ENCODE measurements at regions not wholly inside any gene's neighbourhood (a gene's known extent, or its start where the extent isn't known, plus 50 kb on each side); places are given as distances from the start of the nearest gene placed in this dataset.

DNA sequence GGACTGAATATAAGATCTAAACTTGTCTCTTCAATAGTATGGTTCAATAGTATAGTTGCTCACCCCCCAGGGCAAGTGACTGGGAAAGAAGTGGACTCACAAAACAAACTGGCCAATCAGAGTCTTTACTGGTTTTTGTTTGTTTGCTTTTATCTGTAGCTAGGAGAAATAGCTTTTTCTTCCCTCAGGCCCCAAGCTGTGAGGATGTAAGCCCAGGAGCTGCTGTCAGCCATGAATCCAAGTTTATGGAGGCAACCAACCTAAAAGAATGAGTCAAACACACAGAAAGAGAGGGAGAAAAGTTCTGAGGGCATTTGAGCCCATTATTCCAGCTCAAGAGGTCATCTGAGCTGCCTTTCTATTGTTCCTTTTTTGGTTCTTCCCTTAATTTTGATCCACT lies 375.3 kb downstream of the BCAT1 start:
- TF ChIP-seq POLR2AphosphoS5 (IDR thresholded peaks at IDR 0.05) (no peak), POLR2A (IDR thresholded peaks at IDR 0.05) (no peak), EP300 (IDR thresholded peaks at IDR 0.05) (no peak)
- TF ChIP-seq, protein P1, sequence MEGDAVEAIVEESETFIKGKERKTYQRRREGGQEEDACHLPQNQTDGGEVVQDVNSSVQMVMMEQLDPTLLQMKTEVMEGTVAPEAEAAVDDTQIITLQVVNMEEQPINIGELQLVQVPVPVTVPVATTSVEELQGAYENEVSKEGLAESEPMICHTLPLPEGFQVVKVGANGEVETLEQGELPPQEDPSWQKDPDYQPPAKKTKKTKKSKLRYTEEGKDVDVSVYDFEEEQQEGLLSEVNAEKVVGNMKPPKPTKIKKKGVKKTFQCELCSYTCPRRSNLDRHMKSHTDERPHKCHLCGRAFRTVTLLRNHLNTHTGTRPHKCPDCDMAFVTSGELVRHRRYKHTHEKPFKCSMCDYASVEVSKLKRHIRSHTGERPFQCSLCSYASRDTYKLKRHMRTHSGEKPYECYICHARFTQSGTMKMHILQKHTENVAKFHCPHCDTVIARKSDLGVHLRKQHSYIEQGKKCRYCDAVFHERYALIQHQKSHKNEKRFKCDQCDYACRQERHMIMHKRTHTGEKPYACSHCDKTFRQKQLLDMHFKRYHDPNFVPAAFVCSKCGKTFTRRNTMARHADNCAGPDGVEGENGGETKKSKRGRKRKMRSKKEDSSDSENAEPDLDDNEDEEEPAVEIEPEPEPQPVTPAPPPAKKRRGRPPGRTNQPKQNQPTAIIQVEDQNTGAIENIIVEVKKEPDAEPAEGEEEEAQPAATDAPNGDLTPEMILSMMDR (IDR thresholded peaks at IDR 0.05): no peak
- Histone ChIP-seq H3K27me3 (no peaks in the 10 kb centered on the region), H3K4me1 (no peaks in the 10 kb centered on the region), H3K27ac (no peak overlapping the region), H3K4me3 (no peak overlapping the region), H3K9me3 (peaks cover 0 to 2% (median 0%) of the 10 kb centered on the region in 4 donors), H3K36me3 (no peaks in the 10 kb centered on the region)
- intact Hi-C loops (cut with DNase I; ENCODE audit: low total_unique reads): no loop called here
- DNase-seq: no peak

DNA sequence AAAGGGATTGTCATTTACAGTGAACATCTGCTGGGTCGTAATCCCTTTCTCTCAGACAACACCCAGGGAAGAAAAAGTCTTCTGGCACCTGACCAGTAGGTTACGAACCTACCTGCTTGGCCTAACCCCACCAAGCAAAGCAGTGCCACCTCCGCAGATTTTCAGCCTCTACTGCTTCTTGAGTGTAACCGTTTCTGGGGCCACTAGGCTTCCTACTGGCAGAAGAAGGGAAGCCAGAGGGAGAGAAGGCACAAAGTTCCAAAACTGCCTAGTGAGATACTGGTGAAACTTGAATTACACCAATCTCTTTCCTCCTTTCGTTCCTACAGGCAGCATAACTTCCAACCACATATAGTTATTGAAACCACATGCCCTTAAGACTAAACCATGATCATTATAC lies 383.6 kb downstream of the BCAT1 start:
- Histone ChIP-seq H3K27me3 (peaks cover 0 to 22% (median 8%) of the 10 kb centered on the region in 3 donors), H3K4me3 (no peak overlapping the region), H3K4me1 (peaks cover 0 to 23% (median 20%) of the 10 kb centered on the region in 4 donors), H3K9me3 (no peaks in the 10 kb centered on the region), H3K36me3 (no peaks in the 10 kb centered on the region), H3K27ac (no peak overlapping the region)
- no peak for DNase-seq
- WGBS, 5 donors: 82 to 89% (median 87%) methylated on average over 5 of the region's 5 CpGs
- TF ChIP-seq POLR2AphosphoS5 (IDR thresholded peaks at IDR 0.05) (no peak), POLR2A (IDR thresholded peaks at IDR 0.05) (no peak), EP300 (IDR thresholded peaks at IDR 0.05) (no peak)
- TF ChIP-seq, protein P1 (IDR thresholded peaks at IDR 0.05): no peak
- intact Hi-C loops (cut with DNase I; ENCODE audit: low total_unique reads): no loop called here

DNA sequence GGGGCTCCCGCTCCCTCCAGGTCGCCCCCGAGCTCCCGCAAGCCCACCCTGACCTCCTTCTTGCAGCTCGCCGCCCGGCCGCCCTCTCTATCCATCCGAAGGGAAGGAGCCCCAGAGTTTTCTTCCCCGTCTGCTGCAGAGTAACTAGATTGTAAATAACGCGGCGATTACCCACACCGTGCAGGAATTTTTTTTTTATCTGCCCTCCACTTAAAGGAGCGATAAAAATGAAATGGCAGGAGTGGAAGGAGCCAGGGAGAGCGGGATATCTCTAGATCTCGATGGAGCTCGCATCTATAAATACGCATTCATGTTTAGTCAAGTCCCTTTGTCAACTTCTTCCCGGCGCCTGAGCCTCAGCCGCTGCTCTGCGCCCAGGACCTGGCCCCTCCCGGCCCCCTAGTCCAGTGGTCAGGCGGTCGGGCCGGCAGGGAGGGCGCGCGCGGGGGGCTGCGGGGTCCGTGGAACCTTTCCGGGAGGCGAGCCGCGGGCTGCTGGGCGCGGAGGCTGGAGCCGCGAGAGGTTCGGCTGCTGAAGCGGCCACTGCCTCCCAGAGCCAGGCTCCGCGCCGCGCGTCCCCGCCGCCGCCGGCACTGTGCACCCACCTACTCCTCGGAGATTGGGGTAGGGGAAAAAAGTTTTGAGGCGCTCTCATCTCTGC lies 386.0 kb downstream of the BCAT1 start:
- WGBS, 5 donors: 0 to 2% (median 0%) methylated on average over 46 to 54 of the region's 54 CpGs
- TF ChIP-seq, protein P1 (IDR thresholded peaks at IDR 0.05): no peak
- H3K27ac ChIP-seq: peak overlapping the region; percentile 14 to 92 (median 78)
- intact Hi-C loops (cut with DNase I; ENCODE audit: low total_unique reads): no loop called here
- H3K4me3 ChIP-seq: peak overlapping the region; percentile 80 to 90 (median 90)
- peaks cover 0 to 22% (median 8%) of the 10 kb centered on the region in 3 donors for H3K27me3 ChIP-seq
- H3K4me1 ChIP-seq: peaks cover 0 to 33% (median 25%) of the 10 kb centered on the region in 4 donors
- peak in 1 of 2 donors; percentile 76 for DNase-seq
- no peaks in the 10 kb centered on the region for H3K9me3 ChIP-seq
- H3K36me3 ChIP-seq: no peaks in the 10 kb centered on the region

DNA sequence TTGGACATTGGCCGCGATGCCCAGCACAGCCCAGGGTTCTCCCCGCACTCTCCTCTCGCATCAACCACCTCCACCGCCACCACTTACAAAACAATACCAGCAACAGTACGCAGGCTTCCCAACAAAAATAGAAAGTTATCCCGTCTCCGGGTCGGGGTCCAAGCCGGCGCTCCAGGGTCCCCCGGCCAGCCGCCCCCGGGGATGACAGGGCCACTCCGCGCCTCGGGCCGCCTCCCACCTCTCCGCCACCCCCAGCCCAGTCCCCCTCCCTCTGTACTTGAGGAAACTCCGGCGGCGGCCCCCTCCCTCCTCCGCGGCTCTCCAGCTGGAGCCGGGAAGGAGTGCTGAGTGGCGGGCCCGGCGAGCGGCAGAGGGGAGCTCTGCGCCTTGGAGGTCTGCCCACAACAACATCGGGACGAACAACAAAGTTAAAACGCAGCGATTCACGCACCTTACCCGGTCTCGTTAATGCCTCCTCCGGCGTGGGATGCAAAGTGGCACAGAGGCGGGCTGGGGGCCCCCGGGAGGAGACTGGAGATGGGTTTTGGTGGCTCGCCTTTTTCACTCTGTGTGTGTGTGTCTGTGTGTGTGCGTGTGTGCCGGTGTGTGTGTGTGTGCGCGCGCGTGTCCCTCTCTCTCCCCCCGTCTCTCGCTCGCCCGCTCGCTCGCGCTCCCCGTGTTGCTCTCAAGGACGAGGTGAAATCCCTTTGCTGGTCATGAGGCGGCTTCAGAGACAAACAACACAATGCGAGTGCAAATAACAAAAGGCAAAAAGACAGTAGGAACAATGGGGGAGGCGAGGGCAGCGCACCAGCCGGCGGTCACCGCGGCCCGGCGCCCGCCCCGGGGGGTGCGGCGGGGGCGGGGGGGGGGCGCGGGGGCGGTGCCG lies 386.8 kb downstream of the BCAT1 start:
- peaks cover 0 to 22% (median 8%) of the 10 kb centered on the region in 3 donors for H3K27me3 ChIP-seq
- WGBS, 5 donors: 0 to 1% (median 1%) methylated on average over 23 to 70 of the region's 76 CpGs
- peak overlapping the region; percentile 81 to 94 (median 88) for H3K27ac ChIP-seq
- peak; percentile 47 to 88 for DNase-seq
- no peaks in the 10 kb centered on the region for H3K36me3 ChIP-seq
- peak overlapping the region; percentile 80 to 90 (median 90) for H3K4me3 ChIP-seq
- intact Hi-C loops (cut with DNase I; ENCODE audit: low total_unique reads): no loop called here
- H3K9me3 ChIP-seq: no peaks in the 10 kb centered on the region
- peaks cover 0 to 33% (median 26%) of the 10 kb centered on the region in 4 donors for H3K4me1 ChIP-seq
- TF ChIP-seq, protein P1 (IDR thresholded peaks at IDR 0.05): no peak
- TF ChIP-seq EP300 (IDR thresholded peaks at IDR 0.05): no peak
- no peak for TF ChIP-seq POLR2AphosphoS5 (IDR thresholded peaks at IDR 0.05)
- no peak for TF ChIP-seq POLR2A (IDR thresholded peaks at IDR 0.05)

Data from stomach (tissue), 8 donors.